PC-3 (cell line): ENCODE measurements at regions not wholly inside any gene's neighbourhood (a gene's known extent, or its start where the extent isn't known, plus 50 kb on each side); places are given as distances from the start of the nearest gene placed in this dataset.

Experiments used
- EZH2 ChIP-seq: fragments of 300-600 bp; sonication (generic); IDR thresholded peaks from one replicate; pipeline ENCODE4 v1.6.1; 2017; ENCODE audit warnings: antibody characterized with exemption, mild to moderate bottlenecking, low read length; ENCODE audit not compliant: unreplicated experiment
- TF ChIP-seq, protein P1 (sequence below): fragments of 300-600 bp; sonication (generic); conservative IDR thresholded peaks from 2 replicates; pipeline ENCODE4 v1.5.1; 2017; ENCODE audit warnings: antibody characterized with exemption, low read depth, mild to moderate bottlenecking, low read length

GRCh38 chr3:105938101-105938500 lies 69.3 kb upstream of the CBLB start:
- TF ChIP-seq, protein P1, sequence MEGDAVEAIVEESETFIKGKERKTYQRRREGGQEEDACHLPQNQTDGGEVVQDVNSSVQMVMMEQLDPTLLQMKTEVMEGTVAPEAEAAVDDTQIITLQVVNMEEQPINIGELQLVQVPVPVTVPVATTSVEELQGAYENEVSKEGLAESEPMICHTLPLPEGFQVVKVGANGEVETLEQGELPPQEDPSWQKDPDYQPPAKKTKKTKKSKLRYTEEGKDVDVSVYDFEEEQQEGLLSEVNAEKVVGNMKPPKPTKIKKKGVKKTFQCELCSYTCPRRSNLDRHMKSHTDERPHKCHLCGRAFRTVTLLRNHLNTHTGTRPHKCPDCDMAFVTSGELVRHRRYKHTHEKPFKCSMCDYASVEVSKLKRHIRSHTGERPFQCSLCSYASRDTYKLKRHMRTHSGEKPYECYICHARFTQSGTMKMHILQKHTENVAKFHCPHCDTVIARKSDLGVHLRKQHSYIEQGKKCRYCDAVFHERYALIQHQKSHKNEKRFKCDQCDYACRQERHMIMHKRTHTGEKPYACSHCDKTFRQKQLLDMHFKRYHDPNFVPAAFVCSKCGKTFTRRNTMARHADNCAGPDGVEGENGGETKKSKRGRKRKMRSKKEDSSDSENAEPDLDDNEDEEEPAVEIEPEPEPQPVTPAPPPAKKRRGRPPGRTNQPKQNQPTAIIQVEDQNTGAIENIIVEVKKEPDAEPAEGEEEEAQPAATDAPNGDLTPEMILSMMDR: no peak
- TF ChIP-seq EZH2: no peak
